GM12873 (cell line): ENCODE measurements at regions not wholly inside any gene's neighbourhood (a gene's known extent, or its start where the extent isn't known, plus 50 kb on each side); places are given as distances from the start of the nearest gene placed in this dataset.

ENCODE experiments used
- CTCF ChIP-seq: IDR thresholded peaks from 2 replicates; pipeline ENCODE4 v1.5.1; 2012; ENCODE audit warnings: low read depth, mild to moderate bottlenecking, moderate library complexity, low read length, control low read depth; ENCODE audit not compliant: insufficient read depth; ENCODE audit errors: missing control alignments

GRCh38 chr14:98731286-98731685 lies 540.7 kb downstream of the BCL11B start:
- TF ChIP-seq CTCF: no peak

- no peak for TF ChIP-seq CTCF
Observed at GRCh38 chr14:98731701-98732100, 540.3 kb downstream of the BCL11B start.

GRCh38 chr14:98733536-98733935 lies 538.5 kb downstream of the BCL11B start:
- no peak for TF ChIP-seq CTCF

GRCh38 chr14:98736701-98737338 lies 535.2 kb downstream of the BCL11B start:
- no peak for TF ChIP-seq CTCF

GRCh38 chr14:98741523-98741922 lies 530.5 kb downstream of the BCL11B start:
- no peak for TF ChIP-seq CTCF

- no peak for TF ChIP-seq CTCF
Observed at GRCh38 chr14:98742001-98742400, 530.0 kb downstream of the BCL11B start.

- TF ChIP-seq CTCF: no peak
Observed at GRCh38 chr14:98743536-98743935, 528.5 kb downstream of the BCL11B start.
